Naive thymus-derived CD4-positive, alpha-beta T cell (primary cell): ENCODE measurements at regions not wholly inside any gene's neighbourhood (a gene's known extent, or its start where the extent isn't known, plus 50 kb on each side); places are given as distances from the start of the nearest gene placed in this dataset.

Source experiments
- ATAC-seq: fragments of 150-1000 bp; cut with Tn5 transposase; 2 replicates; pipeline ENCODE4 v1.10.0; 2021; ENCODE audit warnings: mild to moderate bottlenecking, moderate library complexity
- CTCF ChIA-PET: fragments of 350-600 bp; sonication (Branson Sonifier 250); formaldehyde crosslinking; loops from one replicate; lab custom pipeline; 2021; ENCODE audit warnings: antibody characterized with exemption; lab: Charles Lee
- POLR2A ChIA-PET: fragments of 350-600 bp; sonication (Branson Sonifier 250); formaldehyde crosslinking; loops from one replicate; lab custom pipeline; 2021; ENCODE audit warnings: antibody characterized with exemption, inconsistent platforms; lab: Charles Lee
- DNase-seq, 9 donors: peaks; one replicate each; pipeline versions ENCODE4 v3.0.0 to v3.0.0-alpha.2; 2020 to 2022; ENCODE audit warnings: mixed read lengths in 1 of 9
- H3K27ac ChIP-seq: one replicate; pipeline ENCODE4 v1.7.0; 2013; ENCODE audit warnings: mild to moderate bottlenecking, low read depth, low read length, moderate library complexity
- H3K27me3 ChIP-seq, 2 donors: one replicate each; pipeline ENCODE4 v1.7.0; 2013; ENCODE audit warnings: low read length in 2 of 2, mild to moderate bottlenecking in 2 of 2, moderate library complexity in 2 of 2; ENCODE audit not compliant: control insufficient read depth in 2 of 2, insufficient read depth in 2 of 2
- H3K36me3 ChIP-seq, 3 experiments: 1 replicate in 2 of 3; 2 replicates in 1 of 3; pipeline ENCODE4 v1.7.0; 2013; ENCODE audit warnings: low read length in 3 of 3, mild to moderate bottlenecking in 3 of 3, moderate library complexity in 1 of 3; ENCODE audit not compliant: insufficient read depth in 3 of 3, control insufficient read depth in 2 of 3
- H3K4me1 ChIP-seq, 2 donors: one replicate each; pipeline ENCODE4 v1.7.0; 2013; ENCODE audit warnings: low read length in 2 of 2, mild to moderate bottlenecking in 2 of 2, moderate library complexity in 1 of 2; ENCODE audit not compliant: control insufficient read depth in 2 of 2, insufficient read depth in 2 of 2
- H3K4me3 ChIP-seq: 2 replicates; pipeline ENCODE4 v1.7.0; 2013; ENCODE audit warnings: mild to moderate bottlenecking, low read length
- H3K9me3 ChIP-seq, 3 experiments: 1 replicate in 2 of 3; 2 replicates in 1 of 3; pipeline ENCODE4 v1.7.0; 2013; ENCODE audit warnings: low read length in 3 of 3; ENCODE audit not compliant: control insufficient read depth in 2 of 3
- H3K27ac Mint-ChIP-seq, 9 donors: one replicate each; pipeline ENCODE4 v1.8.0; 2020 to 2022; ENCODE audit warnings: mixed read lengths in 9 of 9, mild to moderate bottlenecking in 8 of 9, moderate library complexity in 5 of 9, inconsistent platforms in 2 of 9
- H3K27me3 Mint-ChIP-seq, 5 donors: one replicate each; pipeline ENCODE4 v1.8.0; 2021 to 2022; ENCODE audit warnings: mixed read lengths in 5 of 5, mild to moderate bottlenecking in 1 of 5
- H3K36me3 Mint-ChIP-seq, 5 donors: one replicate each; pipeline ENCODE4 v1.8.0; 2020 to 2022; ENCODE audit warnings: mixed read lengths in 5 of 5, mild to moderate bottlenecking in 3 of 5, inconsistent platforms in 1 of 5
- H3K4me1 Mint-ChIP-seq, 7 donors: one replicate each; pipeline ENCODE4 v1.8.0; 2020 to 2022; ENCODE audit warnings: mixed read lengths in 7 of 7, mild to moderate bottlenecking in 3 of 7, inconsistent platforms in 1 of 7
- H3K4me3 Mint-ChIP-seq, 10 donors: one replicate each; pipeline ENCODE4 v1.8.0; 2020 to 2022; ENCODE audit warnings: mild to moderate bottlenecking in 10 of 10, mixed read lengths in 10 of 10, moderate library complexity in 6 of 10, inconsistent platforms in 2 of 10
- H3K9me3 Mint-ChIP-seq, 11 donors: one replicate each; pipeline ENCODE4 v1.8.0; 2020 to 2022; ENCODE audit warnings: mixed read lengths in 11 of 11, mild to moderate bottlenecking in 4 of 11, inconsistent platforms in 1 of 11, moderate library complexity in 1 of 11
- intact Hi-C, 2 donors: fragments of 100-400 bp; cut with micrococcal nuclease; formaldehyde crosslinking; loops; one replicate each; pipeline ENCODE4 v1.15.1; 2023

DNA sequence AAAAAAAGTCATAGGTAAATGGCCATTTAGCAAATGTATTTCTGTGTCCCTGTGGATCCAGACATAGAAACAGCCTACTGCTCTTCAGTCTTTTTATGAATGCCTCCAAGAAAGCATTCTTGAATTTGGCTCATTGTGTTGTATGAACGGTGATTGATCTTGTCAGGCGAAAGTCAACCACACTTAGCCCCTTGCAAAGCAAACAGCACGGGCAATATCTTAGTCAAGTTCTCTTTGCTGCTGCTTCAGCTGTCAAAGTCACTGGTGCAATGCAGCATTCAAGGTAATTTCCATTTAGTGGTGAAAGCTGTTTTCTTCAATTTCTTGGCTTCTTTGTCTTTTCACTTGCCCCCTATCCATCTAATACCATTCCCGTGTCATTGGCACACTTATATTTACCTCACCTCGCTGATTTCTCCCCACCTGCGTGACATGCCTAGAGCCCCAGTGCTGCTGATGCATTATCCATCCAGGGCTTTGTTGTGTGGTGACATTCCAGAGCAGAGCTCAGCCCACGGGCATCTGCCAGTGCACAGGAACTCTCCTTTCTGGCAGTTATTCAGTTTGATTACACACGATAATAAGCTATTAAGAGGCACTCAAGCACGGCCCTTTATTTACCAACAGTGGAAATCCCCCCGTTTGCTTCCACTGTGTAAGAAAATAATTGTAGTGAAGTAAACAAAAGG is 362.3 kb upstream of the NOVA1 start:
- no peaks in the 10 kb centered on the region for H3K27me3 Mint-ChIP-seq
- intact Hi-C loops, result no loop called here
- no peak overlapping the region for H3K27ac Mint-ChIP-seq
- H3K4me1 Mint-ChIP-seq, result peaks cover 0 to 1% (median 0%) of the 10 kb centered on the region in 7 donors
- H3K9me3 ChIP-seq, result no peaks in the 10 kb centered on the region
- ATAC-seq (no peak), DNase-seq (no peak)
- no peak overlapping the region for H3K4me3 ChIP-seq
- no peaks in the 10 kb centered on the region for H3K36me3 Mint-ChIP-seq
- no peaks in the 10 kb centered on the region for H3K36me3 ChIP-seq
- no peak overlapping the region for H3K27ac ChIP-seq
- H3K9me3 Mint-ChIP-seq, result peaks cover 0 to 22% (median 14%) of the 10 kb centered on the region in 11 donors
- no peaks in the 10 kb centered on the region for H3K27me3 ChIP-seq
- POLR2A ChIA-PET, result no interaction called here
- H3K4me3 Mint-ChIP-seq, result no peak overlapping the region
- CTCF ChIA-PET, result no interaction called here
- H3K4me1 ChIP-seq, result no peaks in the 10 kb centered on the region

DNA sequence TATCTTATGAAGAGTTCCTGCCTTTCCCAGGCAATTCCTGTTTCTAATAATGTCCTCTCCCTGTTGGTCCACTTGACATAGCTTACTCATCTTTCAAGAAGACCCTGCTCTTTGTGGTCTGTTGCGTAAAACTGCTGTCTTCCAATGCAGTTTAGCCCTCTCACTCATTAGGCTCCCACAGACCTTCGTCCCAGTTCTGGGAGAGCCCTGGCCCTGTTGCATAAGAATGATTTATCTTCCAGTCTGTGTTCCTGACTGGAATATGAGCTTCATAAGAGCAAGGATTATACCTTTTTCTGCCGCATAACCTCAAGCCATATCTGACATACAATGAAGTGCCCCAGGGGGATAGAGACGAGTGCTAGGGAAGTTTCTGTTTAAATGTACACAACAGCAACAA is 365.9 kb upstream of the NOVA1 start:
- no peak overlapping the region for H3K27ac ChIP-seq
- Mint-ChIP-seq H3K4me3 (no peak overlapping the region), H3K27ac (no peak overlapping the region), H3K36me3 (no peaks in the 10 kb centered on the region), H3K27me3 (no peaks in the 10 kb centered on the region), H3K9me3 (peaks cover 0 to 18% (median 7%) of the 10 kb centered on the region in 11 donors), H3K4me1 (peaks cover 0 to 1% (median 0%) of the 10 kb centered on the region in 7 donors)
- H3K4me1 ChIP-seq, result no peaks in the 10 kb centered on the region
- ATAC-seq (no peak), DNase-seq (no peak)
- no peaks in the 10 kb centered on the region for H3K36me3 ChIP-seq
- intact Hi-C loops, result no loop called here
- no peak overlapping the region for H3K4me3 ChIP-seq
- peaks cover 0 to 7% (median 0%) of the 10 kb centered on the region in 3 experiments for H3K9me3 ChIP-seq
- H3K27me3 ChIP-seq, result no peaks in the 10 kb centered on the region
- ChIA-PET POLR2A (no interaction called here), CTCF (interaction anchor here (0.6 kb wide), 1 partner anchor 73 kb away, joined by 3 read pairs; no protein-coding TSS in a partner anchor)

DNA sequence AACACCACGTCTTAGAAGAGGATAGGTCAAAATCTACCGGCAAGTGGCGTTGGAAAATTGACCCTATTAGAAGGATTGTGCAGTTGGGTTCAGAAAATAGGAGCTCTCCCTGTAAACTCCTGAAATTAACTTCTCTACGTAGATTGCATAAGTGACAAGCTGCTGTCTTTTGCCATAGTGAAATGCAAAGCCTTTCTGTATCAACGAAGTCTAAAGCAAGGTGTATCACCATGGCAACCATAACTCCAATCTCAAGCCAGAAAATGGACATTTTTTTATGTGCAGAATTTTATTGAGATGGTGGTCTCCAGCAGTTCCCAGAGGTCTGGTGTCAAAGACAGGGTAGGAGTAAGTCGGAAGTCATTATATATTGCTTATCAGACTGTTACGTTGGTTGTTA is 367.7 kb upstream of the NOVA1 start:
- ATAC-seq (no peak), DNase-seq (no peak)
- peaks cover 0 to 1% (median 0%) of the 10 kb centered on the region in 7 donors for H3K4me1 Mint-ChIP-seq
- no peak overlapping the region for H3K4me3 Mint-ChIP-seq
- peaks cover 0 to 7% (median 0%) of the 10 kb centered on the region in 3 experiments for H3K9me3 ChIP-seq
- no peak overlapping the region for H3K27ac Mint-ChIP-seq
- no peaks in the 10 kb centered on the region for H3K27me3 ChIP-seq
- ChIA-PET POLR2A (no interaction called here), CTCF (no interaction called here)
- H3K27ac ChIP-seq, result no peak overlapping the region
- intact Hi-C loops, result no loop called here
- no peaks in the 10 kb centered on the region for H3K36me3 Mint-ChIP-seq
- no peaks in the 10 kb centered on the region for H3K27me3 Mint-ChIP-seq
- no peaks in the 10 kb centered on the region for H3K36me3 ChIP-seq
- no peaks in the 10 kb centered on the region for H3K4me1 ChIP-seq
- peaks cover 4 to 17% (median 6%) of the 10 kb centered on the region in 11 donors for H3K9me3 Mint-ChIP-seq
- H3K4me3 ChIP-seq, result no peak overlapping the region

DNA sequence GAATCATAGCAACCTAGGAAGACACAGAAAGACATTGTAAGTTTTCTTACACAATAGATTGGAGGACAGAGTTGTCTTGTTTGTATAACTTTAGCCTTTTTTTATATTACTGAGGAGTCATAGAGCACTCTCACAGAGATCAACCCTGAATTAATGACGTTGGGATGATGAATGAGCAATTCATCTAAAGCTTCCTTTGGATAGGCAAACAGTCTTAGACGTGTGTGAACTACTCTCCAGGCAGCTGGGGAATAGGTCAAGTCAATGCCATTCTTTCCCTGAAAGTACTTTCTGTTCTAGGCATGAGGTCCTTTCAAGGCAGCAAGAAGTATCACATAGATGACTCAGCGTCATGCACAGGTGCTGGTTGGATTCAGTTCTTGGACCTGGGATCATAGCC is 369.1 kb upstream of the NOVA1 start:
- no peak for ATAC-seq
- Mint-ChIP-seq H3K4me3 (no peak overlapping the region), H3K27ac (no peak overlapping the region), H3K9me3 (peaks cover 1 to 21% (median 11%) of the 10 kb centered on the region in 11 donors), H3K36me3 (no peaks in the 10 kb centered on the region), H3K4me1 (no peaks in the 10 kb centered on the region), H3K27me3 (no peaks in the 10 kb centered on the region)
- ChIA-PET POLR2A (no interaction called here), CTCF (no interaction called here)
- Histone ChIP-seq H3K27me3 (no peaks in the 10 kb centered on the region), H3K4me1 (no peaks in the 10 kb centered on the region), H3K4me3 (no peak overlapping the region), H3K9me3 (peaks cover 0 to 7% (median 0%) of the 10 kb centered on the region in 3 experiments), H3K27ac (no peak overlapping the region), H3K36me3 (no peaks in the 10 kb centered on the region)
- no peak for DNase-seq
- intact Hi-C loops, result no loop called here

DNA sequence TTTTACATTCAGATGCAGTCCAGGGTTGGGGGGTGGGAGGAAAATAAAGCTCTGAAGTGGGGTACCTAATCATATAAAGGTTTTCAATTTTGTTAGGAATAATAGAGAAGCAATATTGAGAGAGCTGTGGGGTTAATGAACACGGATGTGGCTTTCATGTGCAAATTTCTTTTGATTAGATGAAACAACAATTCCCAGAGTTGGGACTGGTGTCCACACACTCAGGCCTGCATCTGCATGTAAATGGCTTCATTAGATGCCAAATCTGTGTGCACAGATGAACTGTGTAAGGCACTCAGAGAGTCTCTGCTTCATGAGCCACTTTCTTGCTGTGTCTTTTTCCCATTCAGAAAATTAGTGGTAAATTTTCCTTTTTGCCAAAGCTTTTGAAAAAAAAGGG is 377.1 kb upstream of the NOVA1 start:
- no peaks in the 10 kb centered on the region for H3K36me3 Mint-ChIP-seq
- H3K27ac Mint-ChIP-seq, result no peak overlapping the region
- no peak overlapping the region for H3K4me3 ChIP-seq
- intact Hi-C loops, result no loop called here
- no peak overlapping the region for H3K4me3 Mint-ChIP-seq
- no peaks in the 10 kb centered on the region for H3K9me3 ChIP-seq
- no peaks in the 10 kb centered on the region for H3K27me3 ChIP-seq
- no peaks in the 10 kb centered on the region for H3K4me1 Mint-ChIP-seq
- H3K27ac ChIP-seq, result no peak overlapping the region
- no peaks in the 10 kb centered on the region for H3K27me3 Mint-ChIP-seq
- ATAC-seq (no peak), DNase-seq (no peak)
- ChIA-PET CTCF (no interaction called here), POLR2A (no interaction called here)
- no peaks in the 10 kb centered on the region for H3K36me3 ChIP-seq
- peaks cover 0 to 22% (median 6%) of the 10 kb centered on the region in 11 donors for H3K9me3 Mint-ChIP-seq
- no peaks in the 10 kb centered on the region for H3K4me1 ChIP-seq

DNA sequence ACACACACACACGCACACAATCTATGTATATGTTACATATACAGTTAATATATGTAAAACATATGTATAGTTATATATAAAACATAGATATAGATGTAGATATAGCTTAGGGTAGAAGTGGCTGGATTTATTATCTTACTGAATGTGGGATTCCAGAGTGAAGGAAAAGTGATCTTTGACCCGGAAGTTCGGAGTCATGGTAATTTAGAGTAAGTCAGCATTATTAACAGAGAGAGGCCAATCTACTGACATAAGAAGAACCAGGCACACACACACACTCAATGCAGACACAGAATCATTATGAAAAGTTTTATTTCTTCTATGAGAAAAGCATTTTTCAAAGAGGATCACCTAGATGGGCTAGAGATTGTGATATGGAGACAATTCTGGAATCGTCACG is 384.2 kb upstream of the NOVA1 start:
- Mint-ChIP-seq H3K9me3 (peaks cover 0 to 10% (median 4%) of the 10 kb centered on the region in 11 donors), H3K4me1 (no peaks in the 10 kb centered on the region), H3K4me3 (no peak overlapping the region), H3K36me3 (peaks cover 0 to 3% (median 0%) of the 10 kb centered on the region in 5 donors), H3K27me3 (no peaks in the 10 kb centered on the region), H3K27ac (no peak overlapping the region)
- no peaks in the 10 kb centered on the region for H3K4me1 ChIP-seq
- intact Hi-C loops, result no loop called here
- H3K27ac ChIP-seq, result no peak overlapping the region
- DNase-seq, result no peak
- H3K4me3 ChIP-seq, result no peak overlapping the region
- ChIA-PET CTCF (no interaction called here), POLR2A (no interaction called here)
- no peaks in the 10 kb centered on the region for H3K36me3 ChIP-seq
- no peaks in the 10 kb centered on the region for H3K9me3 ChIP-seq
- H3K27me3 ChIP-seq, result no peaks in the 10 kb centered on the region
- ATAC-seq, result no peak
